ENCODE measurements at regions not wholly inside any gene's neighbourhood (a gene's known extent, or its start where the extent isn't known, plus 50 kb on each side); places are given as distances from the start of the nearest gene placed in this dataset.

DNA sequence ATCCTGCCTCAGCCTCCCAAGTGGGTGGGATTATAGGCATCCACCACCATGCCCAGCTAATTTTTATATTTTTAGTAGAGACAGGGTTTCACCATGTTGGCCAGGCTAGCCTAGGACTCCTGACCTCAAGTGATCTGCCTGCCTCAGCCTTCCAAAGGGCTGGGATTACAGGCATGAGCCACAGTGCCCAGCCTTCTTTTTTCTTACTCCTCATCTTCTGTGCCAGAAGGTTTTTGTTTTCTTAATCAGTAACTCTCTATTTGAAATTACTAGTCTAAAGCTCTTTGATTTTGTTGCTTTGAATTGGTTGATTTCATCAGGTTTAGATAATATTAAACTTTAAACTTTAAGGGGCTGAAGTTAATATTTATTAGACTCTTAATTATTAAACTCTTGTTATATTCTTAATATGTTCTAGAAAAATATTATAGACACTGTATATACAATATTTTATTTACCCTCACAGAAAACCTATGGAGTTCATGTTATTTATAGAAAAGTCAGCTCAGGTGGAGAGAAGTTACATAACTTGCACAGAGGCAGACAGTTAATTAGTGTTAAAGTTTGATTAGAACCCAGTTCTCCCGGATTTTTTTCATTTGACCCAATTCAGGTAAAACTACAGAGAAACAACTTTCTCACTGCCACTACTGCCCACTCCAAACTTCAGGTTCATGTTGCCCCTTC, 177.4 kb upstream of the SGK1 start (continued):
- TF ChIP-seq, protein P1, sequence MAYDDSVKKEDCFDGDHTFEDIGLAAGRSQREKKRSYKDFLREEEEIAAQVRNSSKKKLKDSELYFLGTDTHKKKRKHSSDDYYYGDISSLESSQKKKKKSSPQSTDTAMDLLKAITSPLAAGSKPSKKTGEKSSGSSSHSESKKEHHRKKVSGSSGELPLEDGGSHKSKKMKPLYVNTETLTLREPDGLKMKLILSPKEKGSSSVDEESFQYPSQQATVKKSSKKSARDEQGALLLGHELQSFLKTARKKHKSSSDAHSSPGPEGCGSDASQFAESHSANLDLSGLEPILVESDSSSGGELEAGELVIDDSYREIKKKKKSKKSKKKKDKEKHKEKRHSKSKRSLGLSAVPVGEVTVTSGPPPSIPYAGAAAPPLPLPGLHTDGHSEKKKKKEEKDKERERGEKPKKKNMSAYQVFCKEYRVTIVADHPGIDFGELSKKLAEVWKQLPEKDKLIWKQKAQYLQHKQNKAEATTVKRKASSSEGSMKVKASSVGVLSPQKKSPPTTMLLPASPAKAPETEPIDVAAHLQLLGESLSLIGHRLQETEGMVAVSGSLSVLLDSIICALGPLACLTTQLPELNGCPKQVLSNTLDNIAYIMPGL (CRISPR knock-in tag; IDR thresholded peaks at IDR 0.05) = no peak
- TF ChIP-seq TEAD1 (CRISPR knock-in tag; IDR thresholded peaks at IDR 0.05) = no peak
- TF ChIP-seq SMARCC2 (IDR thresholded peaks at IDR 0.05; ENCODE audit: low read depth) = no peak
- no peak for TF ChIP-seq HCFC1 (IDR thresholded peaks at IDR 0.05; ENCODE audit: low read depth, low read length)
- TF ChIP-seq, protein P2, sequence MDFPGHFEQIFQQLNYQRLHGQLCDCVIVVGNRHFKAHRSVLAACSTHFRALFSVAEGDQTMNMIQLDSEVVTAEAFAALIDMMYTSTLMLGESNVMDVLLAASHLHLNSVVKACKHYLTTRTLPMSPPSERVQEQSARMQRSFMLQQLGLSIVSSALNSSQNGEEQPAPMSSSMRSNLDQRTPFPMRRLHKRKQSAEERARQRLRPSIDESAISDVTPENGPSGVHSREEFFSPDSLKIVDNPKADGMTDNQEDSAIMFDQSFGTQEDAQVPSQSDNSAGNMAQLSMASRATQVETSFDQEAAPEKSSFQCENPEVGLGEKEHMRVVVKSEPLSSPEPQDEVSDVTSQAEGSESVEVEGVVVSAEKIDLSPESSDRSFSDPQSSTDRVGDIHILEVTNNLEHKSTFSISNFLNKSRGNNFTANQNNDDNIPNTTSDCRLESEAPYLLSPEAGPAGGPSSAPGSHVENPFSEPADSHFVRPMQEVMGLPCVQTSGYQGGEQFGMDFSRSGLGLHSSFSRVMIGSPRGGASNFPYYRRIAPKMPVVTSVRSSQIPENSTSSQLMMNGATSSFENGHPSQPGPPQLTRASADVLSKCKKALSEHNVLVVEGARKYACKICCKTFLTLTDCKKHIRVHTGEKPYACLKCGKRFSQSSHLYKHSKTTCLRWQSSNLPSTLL (IDR thresholded peaks at IDR 0.05) = no peak
- TF ChIP-seq ID3 (CRISPR knock-in tag; IDR thresholded peaks at IDR 0.05) = no peak
- no peak for TF ChIP-seq ID3 (tag; IDR thresholded peaks at IDR 0.05)
- TF ChIP-seq HDAC2 (IDR thresholded peaks at IDR 0.05) = no peak
